ENCODE measurements at regions not wholly inside any gene's neighbourhood (a gene's known extent, or its start where the extent isn't known, plus 50 kb on each side); places are given as distances from the start of the nearest gene placed in this dataset.

DNA sequence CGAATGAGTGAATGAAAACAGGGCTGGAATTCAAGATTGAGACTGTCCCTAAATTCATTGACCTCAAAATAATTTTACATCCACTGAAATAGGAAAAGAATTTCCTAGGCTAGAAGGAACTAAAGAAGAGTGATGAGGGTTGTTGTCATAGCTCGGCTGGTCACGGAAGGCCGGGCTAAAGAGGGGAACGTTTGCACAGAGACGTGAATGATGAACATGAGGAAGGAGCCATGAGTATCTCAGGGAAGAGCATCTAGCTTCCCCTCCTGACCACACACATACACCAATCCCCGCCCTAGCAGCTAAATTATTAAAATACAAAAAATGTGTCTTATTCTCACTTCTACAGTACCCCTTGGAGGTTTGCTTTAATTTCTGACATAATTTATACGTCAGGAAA lies 124.4 kb upstream of the ABCA1 start:
- H3K36me3 ChIP-seq = no peaks in the 10 kb centered on the region
- H3K9me3 ChIP-seq = peaks cover 0 to 2% of the 10 kb centered on the region in 2 donors
- H3K4me1 ChIP-seq = no peaks in the 10 kb centered on the region
- no peak overlapping the region for H3K4me3 ChIP-seq
- no peaks in the 10 kb centered on the region for H3K27me3 ChIP-seq
- no peak for DNase-seq
- TF ChIP-seq, protein P1, sequence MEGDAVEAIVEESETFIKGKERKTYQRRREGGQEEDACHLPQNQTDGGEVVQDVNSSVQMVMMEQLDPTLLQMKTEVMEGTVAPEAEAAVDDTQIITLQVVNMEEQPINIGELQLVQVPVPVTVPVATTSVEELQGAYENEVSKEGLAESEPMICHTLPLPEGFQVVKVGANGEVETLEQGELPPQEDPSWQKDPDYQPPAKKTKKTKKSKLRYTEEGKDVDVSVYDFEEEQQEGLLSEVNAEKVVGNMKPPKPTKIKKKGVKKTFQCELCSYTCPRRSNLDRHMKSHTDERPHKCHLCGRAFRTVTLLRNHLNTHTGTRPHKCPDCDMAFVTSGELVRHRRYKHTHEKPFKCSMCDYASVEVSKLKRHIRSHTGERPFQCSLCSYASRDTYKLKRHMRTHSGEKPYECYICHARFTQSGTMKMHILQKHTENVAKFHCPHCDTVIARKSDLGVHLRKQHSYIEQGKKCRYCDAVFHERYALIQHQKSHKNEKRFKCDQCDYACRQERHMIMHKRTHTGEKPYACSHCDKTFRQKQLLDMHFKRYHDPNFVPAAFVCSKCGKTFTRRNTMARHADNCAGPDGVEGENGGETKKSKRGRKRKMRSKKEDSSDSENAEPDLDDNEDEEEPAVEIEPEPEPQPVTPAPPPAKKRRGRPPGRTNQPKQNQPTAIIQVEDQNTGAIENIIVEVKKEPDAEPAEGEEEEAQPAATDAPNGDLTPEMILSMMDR (IDR thresholded peaks at IDR 0.05) = no peak
- no peak for TF ChIP-seq POLR2A (IDR thresholded peaks at IDR 0.05)
- H3K27ac ChIP-seq = no peak overlapping the region
- intact Hi-C loops (cut with DNase I; ENCODE audit: low total_unique reads) = no loop called here

DNA sequence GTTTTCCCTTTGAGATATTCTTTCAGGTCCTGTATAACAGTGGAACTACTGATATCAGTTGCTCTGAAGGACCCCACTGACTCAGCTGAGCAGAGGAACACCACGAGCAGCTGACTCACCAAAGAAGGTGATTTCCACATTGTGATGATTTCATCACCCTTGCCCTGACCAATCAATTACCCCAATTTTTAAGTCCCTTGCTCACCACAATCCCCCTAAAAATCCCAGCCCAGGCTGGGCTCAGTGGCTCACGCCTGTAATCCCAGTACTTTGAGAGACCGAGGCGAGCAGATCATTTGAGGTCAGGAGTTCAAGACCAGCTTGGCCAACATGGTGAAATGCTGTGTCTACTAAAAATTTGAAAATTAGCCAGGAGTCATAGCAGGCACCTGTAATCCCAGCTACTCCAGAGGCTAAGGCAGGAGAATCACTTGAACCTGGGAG lies 125.3 kb upstream of the ABCA1 start:
- Histone ChIP-seq H3K9me3 (peaks cover 0 to 2% of the 10 kb centered on the region in 2 donors), H3K4me3 (no peak overlapping the region), H3K27ac (no peak overlapping the region), H3K27me3 (no peaks in the 10 kb centered on the region), H3K4me1 (no peaks in the 10 kb centered on the region), H3K36me3 (no peaks in the 10 kb centered on the region)
- TF ChIP-seq POLR2A (IDR thresholded peaks at IDR 0.05) = no peak
- TF ChIP-seq, protein P1 (IDR thresholded peaks at IDR 0.05) = no peak
- intact Hi-C loops (cut with DNase I; ENCODE audit: low total_unique reads) = no loop called here
- DNase-seq = peak in 1 of 2 donors; percentile 24

DNA sequence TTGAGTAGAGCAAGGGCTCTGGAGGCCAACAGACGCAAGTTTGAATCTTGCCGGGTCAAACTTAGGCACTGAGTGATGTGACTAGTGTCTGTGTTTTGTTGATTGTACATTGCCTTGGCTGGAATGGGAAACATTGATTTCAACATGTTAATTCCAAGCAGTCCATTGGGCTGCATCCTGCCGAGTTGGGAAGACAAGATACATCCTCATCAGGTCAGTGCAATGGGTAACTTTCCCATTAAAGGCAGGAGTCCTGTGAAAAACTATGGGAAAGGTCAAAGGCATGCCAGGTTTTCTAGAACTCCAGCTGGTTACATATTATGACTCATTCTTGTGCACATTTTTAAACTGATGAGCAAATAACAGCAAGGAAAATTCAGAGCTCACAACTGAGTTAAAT lies 126.5 kb upstream of the ABCA1 start:
- Histone ChIP-seq H3K27me3 (no peaks in the 10 kb centered on the region), H3K27ac (no peak overlapping the region), H3K36me3 (no peaks in the 10 kb centered on the region), H3K4me3 (no peak overlapping the region), H3K4me1 (no peaks in the 10 kb centered on the region), H3K9me3 (no peaks in the 10 kb centered on the region)
- DNase-seq = no peak
- TF ChIP-seq, protein P1 (IDR thresholded peaks at IDR 0.05) = no peak
- no peak for TF ChIP-seq POLR2A (IDR thresholded peaks at IDR 0.05)
- intact Hi-C loops (cut with DNase I; ENCODE audit: low total_unique reads) = no loop called here

DNA sequence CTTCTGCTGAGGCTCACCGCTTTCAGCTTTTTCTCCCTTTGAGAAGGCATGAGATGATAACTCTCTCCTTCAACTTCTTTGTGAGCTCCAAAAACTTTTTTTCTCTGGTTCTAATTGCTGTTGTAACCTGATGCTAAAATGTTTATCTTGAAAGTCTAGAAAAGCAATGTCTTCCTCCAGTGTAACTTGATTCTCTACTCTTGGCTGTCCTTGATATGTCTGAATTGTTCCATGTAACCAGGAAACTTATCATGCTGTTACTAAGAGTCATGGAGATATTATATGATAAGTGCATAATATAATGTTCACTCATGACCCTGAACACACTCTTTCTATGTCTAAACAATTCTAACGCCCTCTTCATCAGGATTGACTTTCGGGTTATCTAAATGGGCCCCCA lies 128.0 kb upstream of the ABCA1 start:
- no peaks in the 10 kb centered on the region for H3K4me1 ChIP-seq
- intact Hi-C loops (cut with DNase I; ENCODE audit: low total_unique reads) = no loop called here
- H3K27ac ChIP-seq = no peak overlapping the region
- TF ChIP-seq POLR2A (IDR thresholded peaks at IDR 0.05) = no peak
- TF ChIP-seq, protein P1 (IDR thresholded peaks at IDR 0.05) = no peak
- H3K4me3 ChIP-seq = no peak overlapping the region
- no peak for DNase-seq
- H3K27me3 ChIP-seq = no peaks in the 10 kb centered on the region
- no peaks in the 10 kb centered on the region for H3K9me3 ChIP-seq
- H3K36me3 ChIP-seq = no peaks in the 10 kb centered on the region

DNA sequence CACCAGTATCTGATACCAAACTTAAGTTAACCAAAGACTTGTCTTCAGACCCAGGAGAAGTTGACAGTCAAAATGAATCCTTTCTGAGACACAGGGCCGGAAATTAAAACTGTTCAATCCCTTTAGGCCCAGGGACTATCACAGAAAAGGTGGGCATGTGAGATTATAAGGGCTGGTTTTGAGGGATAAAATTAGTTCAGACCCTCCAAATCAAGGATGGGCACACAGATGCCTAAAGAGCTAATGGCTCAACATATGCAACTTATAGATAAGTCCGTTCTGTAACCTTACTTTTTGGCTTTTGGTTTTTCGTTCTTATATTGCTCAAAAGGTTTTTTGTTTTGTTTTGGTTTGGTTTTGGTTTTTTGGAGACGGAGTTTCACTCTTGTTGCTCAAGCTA lies 129.6 kb upstream of the ABCA1 start:
- Histone ChIP-seq H3K27me3 (no peaks in the 10 kb centered on the region), H3K4me1 (no peaks in the 10 kb centered on the region), H3K9me3 (no peaks in the 10 kb centered on the region), H3K36me3 (no peaks in the 10 kb centered on the region), H3K27ac (no peak overlapping the region), H3K4me3 (no peak overlapping the region)
- intact Hi-C loops (cut with DNase I; ENCODE audit: low total_unique reads) = no loop called here
- no peak for TF ChIP-seq POLR2A (IDR thresholded peaks at IDR 0.05)
- TF ChIP-seq, protein P1 (IDR thresholded peaks at IDR 0.05) = no peak
- DNase-seq = no peak
